Muscle layer of colon (tissue), 2 donors: ENCODE measurements at regions not wholly inside any gene's neighbourhood (a gene's known extent, or its start where the extent isn't known, plus 50 kb on each side); places are given as distances from the start of the nearest gene placed in this dataset.

Experiments
- H3K27ac ChIP-seq: one replicate; pipeline ENCODE4 v1.7.0; 2013; ENCODE audit warnings: low read depth, mild to moderate bottlenecking, low read length, moderate library complexity
- H3K27me3 ChIP-seq, 2 donors: one replicate each; pipeline ENCODE4 v1.7.0; 2013; ENCODE audit warnings: low read length in 2 of 2, mild to moderate bottlenecking in 2 of 2; ENCODE audit not compliant: insufficient read depth in 2 of 2, control insufficient read depth in 1 of 2
- H3K36me3 ChIP-seq: one replicate; pipeline ENCODE4 v1.7.0; 2013; ENCODE audit warnings: mild to moderate bottlenecking, low read length; ENCODE audit not compliant: insufficient read depth
- H3K4me1 ChIP-seq: one replicate; pipeline ENCODE4 v1.7.0; 2013; ENCODE audit warnings: mild to moderate bottlenecking, low read length; ENCODE audit not compliant: insufficient read depth
- H3K4me3 ChIP-seq, 2 donors: one replicate each; pipeline ENCODE4 v1.7.0; 2013; ENCODE audit warnings: low read length in 2 of 2, low read depth in 1 of 2, mild to moderate bottlenecking in 1 of 2, moderate library complexity in 1 of 2
- H3K9ac ChIP-seq: one replicate; pipeline ENCODE4 v1.7.0; 2013; ENCODE audit warnings: low read length
- H3K9me3 ChIP-seq: one replicate; pipeline ENCODE4 v1.7.0; 2013; ENCODE audit warnings: mild to moderate bottlenecking, low read length
- donor health status: abdominal sarcoma.
- donor health status: Adenocarcinoma of cecum.

DNA sequence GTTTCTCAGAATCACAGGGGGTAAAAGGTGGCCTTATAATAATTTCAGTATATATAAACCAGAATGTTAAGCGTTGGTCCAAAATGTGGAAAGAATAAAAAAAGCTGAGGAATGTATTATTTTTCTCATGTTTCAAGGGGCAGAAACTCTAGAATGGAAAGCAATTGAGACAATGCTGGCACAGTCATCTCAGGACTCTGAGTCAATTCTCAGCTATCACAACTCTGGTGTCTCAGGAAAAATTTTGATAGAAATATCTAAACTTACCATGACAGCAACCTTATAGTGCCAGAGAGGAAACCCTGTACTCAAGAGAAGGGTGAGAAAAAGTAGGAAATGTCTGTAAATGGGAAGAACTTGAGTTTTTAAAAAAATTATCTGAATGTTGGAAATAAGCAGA lies 1189.4 kb upstream of the NUDT12 start:
- Histone ChIP-seq H3K27me3 (no peaks in the 10 kb centered on the region), H3K4me3 (no peak overlapping the region), H3K9me3 (no peaks in the 10 kb centered on the region), H3K9ac (no peak overlapping the region), H3K36me3 (no peaks in the 10 kb centered on the region), H3K27ac (no peak overlapping the region), H3K4me1 (no peaks in the 10 kb centered on the region)

DNA sequence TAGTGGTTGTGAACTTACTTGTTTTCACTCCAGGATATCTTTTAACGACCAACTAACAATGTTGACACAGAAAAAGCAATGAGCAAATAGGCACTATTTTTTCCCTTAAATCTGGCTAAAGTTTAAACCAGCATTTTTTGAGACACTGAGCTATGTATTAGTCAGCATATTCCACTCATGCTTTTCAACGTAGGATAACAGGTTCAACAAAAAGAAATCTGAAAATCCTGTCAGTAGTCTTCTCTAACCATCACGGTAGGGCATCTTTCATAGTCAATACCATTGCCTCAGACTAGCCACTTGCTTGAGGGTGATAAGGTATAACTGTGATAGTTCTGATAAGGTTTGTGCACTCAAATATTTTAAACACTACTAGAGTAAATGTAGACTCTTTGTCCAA lies 1177.3 kb upstream of the NUDT12 start:
- no peaks in the 10 kb centered on the region for H3K9me3 ChIP-seq
- H3K36me3 ChIP-seq: no peaks in the 10 kb centered on the region
- no peaks in the 10 kb centered on the region for H3K27me3 ChIP-seq

DNA sequence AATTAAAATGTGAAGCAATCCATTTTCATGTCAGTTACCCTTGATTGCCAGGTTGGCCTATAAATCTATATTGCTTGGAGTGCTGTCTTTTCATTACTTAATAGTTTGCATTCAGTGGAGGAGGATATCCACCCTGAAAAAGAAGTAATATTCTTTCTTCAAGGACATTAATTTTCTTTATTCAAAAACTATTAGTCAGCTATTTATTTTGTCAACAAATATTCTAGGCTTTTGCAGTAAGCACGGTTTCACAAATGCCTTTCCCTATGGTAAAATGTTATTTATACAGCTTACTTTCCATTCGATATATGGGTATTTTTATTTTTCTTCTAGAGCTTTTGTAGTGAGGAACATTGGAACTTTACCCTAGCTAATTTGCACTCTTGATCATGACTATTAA lies 1176.9 kb upstream of the NUDT12 start:
- Histone ChIP-seq H3K9me3 (no peaks in the 10 kb centered on the region), H3K27me3 (no peaks in the 10 kb centered on the region), H3K9ac (no peak overlapping the region), H3K4me1 (no peaks in the 10 kb centered on the region), H3K4me3 (no peak overlapping the region), H3K36me3 (no peaks in the 10 kb centered on the region), H3K27ac (no peak overlapping the region)

More for the DNA sequence above, 1177.3 kb upstream of the NUDT12 start:
- Histone ChIP-seq H3K4me3 (no peak overlapping the region), H3K27ac (no peak overlapping the region), H3K4me1 (no peaks in the 10 kb centered on the region), H3K9ac (no peak overlapping the region)

DNA sequence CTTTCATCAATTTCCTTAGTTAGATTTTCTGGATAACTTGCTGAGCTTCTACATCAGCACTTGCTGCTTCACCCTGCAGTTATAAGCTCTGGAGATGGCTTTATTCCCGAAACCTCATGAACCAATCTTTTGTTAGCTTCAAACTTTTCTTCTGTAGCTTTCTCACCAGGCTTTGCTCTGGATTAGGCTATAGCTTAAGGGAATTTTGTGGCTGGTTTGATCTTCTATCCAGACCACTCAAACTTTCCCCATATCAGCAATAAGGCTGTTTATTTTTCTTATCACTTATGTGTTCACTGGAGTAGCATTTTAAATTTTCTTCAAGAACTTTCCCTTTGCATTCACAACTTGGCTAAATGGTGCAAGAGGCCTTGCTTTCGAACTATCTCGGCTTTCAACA lies 1173.5 kb upstream of the NUDT12 start:
- Histone ChIP-seq H3K9me3 (no peaks in the 10 kb centered on the region), H3K9ac (no peak overlapping the region), H3K27me3 (no peaks in the 10 kb centered on the region), H3K36me3 (no peaks in the 10 kb centered on the region), H3K27ac (no peak overlapping the region), H3K4me3 (no peak overlapping the region), H3K4me1 (peaks cover 19% of the 10 kb centered on the region)

DNA sequence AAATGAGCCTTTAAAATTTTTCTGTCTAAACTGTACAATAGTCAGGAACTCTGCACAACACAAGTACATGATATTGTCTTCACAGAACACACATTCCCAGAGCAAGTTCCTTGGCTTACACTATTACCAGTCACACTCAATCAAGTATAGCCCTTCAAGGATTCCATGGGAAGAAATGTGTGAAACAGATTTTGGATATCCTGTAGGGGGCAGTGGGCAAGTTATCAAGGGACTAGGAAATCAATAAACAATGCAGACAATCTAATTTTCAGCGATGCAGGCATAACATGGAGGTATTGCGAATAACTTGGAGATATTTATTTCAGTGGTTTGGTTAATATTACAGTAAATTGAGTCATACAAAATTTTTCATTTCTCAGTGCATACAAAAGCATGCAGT lies 1171.5 kb upstream of the NUDT12 start:
- Histone ChIP-seq H3K9ac (no peak overlapping the region), H3K36me3 (no peaks in the 10 kb centered on the region), H3K9me3 (no peaks in the 10 kb centered on the region), H3K27ac (peak overlapping the region; percentile 59), H3K4me3 (no peak overlapping the region), H3K27me3 (no peaks in the 10 kb centered on the region), H3K4me1 (peaks cover 19% of the 10 kb centered on the region)

DNA sequence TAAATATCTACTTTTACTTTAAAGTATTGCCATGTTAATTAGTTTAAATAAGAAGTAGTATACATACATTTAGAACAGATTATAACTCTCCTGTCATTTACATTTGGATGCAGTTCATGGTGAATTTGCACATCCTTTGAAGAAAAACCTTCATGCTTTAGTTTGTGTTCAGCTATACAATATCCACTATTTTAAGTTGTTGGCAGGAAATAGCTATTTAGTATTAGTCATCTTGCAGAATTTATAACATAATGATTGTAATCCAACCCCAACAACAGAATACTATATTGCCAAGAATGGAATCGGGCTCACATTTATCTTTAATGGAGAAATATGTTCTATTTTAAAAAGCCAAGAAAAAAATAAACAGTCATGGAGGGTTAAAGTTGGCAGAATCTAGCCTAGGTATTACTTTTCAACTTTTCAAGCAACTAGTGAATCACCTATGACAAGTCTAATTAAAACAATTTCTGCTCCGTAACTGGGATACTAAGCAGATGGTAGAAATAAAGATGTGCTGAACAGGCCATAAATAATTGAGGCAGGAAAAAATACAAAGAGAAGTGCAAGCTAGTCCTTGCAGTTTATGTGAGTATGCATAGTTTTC lies 1170.6 kb upstream of the NUDT12 start:
- Histone ChIP-seq H3K9ac (no peak overlapping the region), H3K4me1 (peaks cover 19% of the 10 kb centered on the region), H3K4me3 (no peak overlapping the region), H3K27ac (peak overlapping the region; percentile 59), H3K9me3 (no peaks in the 10 kb centered on the region), H3K36me3 (no peaks in the 10 kb centered on the region), H3K27me3 (no peaks in the 10 kb centered on the region)

DNA sequence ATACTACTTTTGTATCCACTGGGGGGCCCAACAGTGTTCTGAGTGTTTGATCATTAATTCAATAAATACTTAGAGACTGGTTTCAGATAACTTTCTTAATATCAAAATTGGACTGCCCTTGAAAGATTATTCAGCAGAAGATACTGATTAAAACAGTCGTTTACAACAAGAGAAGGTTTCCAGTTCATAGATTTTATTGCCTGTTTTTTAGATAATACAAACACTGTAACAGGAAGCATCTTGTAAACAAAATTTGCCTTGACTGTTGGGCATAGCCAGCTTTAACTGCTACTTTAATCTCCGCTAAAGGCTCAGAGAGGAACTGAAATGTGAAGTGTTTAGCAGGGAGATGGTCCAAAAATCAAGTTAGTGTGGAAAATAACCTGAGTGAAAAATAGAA lies 1168.7 kb upstream of the NUDT12 start:
- Histone ChIP-seq H3K27me3 (no peaks in the 10 kb centered on the region), H3K9me3 (no peaks in the 10 kb centered on the region), H3K36me3 (no peaks in the 10 kb centered on the region), H3K27ac (no peak overlapping the region), H3K4me1 (peaks cover 19% of the 10 kb centered on the region), H3K9ac (no peak overlapping the region), H3K4me3 (no peak overlapping the region)

DNA sequence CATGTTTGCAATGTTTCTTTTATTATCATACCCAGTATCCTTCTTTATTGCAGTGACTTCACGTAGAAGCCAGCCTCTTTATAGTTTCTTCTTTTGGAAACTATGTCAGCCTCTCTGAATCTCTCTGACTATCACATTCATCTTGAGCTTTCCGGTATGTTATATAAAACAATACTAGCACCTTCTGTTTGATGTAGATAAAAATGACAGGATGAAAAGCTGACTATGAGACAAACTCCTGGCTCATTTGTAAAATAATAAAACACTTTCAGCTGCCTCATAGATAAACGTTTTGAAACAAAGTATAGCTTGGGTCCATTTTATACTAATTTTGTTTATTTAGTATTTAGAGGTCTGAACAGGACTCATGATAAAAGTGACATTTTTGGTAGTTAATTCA lies 1145.4 kb upstream of the NUDT12 start:
- no peaks in the 10 kb centered on the region for H3K27me3 ChIP-seq
- no peak overlapping the region for H3K4me3 ChIP-seq
- no peaks in the 10 kb centered on the region for H3K36me3 ChIP-seq
- peaks cover 4% of the 10 kb centered on the region for H3K4me1 ChIP-seq
- no peaks in the 10 kb centered on the region for H3K9me3 ChIP-seq
- no peak overlapping the region for H3K27ac ChIP-seq
- no peak overlapping the region for H3K9ac ChIP-seq

DNA sequence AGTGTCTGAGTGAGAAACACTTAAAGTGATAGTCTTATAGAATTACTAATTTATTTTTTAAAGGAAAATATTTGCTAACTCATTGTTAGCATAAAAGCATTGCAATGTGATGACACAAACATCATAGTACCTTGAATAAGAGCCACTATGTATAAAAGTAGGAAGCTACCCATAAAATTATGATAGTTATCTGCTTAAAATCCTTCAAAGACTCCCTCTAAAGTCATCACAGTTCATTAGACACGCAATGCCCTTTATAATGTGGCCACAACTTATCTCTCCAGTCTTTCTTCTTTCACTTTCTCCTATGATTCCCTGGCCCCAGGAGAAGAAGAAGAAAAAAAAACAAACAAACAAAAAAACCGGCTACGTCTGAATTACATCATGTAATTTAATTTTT lies 1144.0 kb upstream of the NUDT12 start:
- peaks cover 4% of the 10 kb centered on the region for H3K4me1 ChIP-seq
- no peaks in the 10 kb centered on the region for H3K36me3 ChIP-seq
- H3K4me3 ChIP-seq: no peak overlapping the region
- H3K27ac ChIP-seq: no peak overlapping the region
- no peak overlapping the region for H3K9ac ChIP-seq
- H3K9me3 ChIP-seq: no peaks in the 10 kb centered on the region
- no peaks in the 10 kb centered on the region for H3K27me3 ChIP-seq

DNA sequence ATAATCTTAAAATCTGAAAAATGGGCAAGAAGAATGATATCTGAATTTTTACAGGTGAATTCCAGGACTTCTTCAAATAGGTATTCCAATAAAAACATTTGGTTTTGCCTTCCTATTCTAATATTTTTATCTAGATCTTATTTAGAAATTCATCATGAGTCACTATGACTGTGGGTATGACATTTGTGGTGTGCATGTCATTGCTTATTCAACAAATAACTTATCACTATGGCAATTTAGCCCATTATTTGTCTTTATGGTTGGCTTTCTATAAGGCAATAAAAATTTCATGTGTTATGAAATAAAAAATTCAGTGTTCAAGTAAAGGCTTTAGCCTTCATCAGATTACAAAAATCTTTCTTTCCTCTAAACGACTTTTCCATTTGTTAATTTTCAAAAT lies 1139.6 kb upstream of the NUDT12 start:
- Histone ChIP-seq H3K27ac (no peak overlapping the region), H3K27me3 (no peaks in the 10 kb centered on the region), H3K9me3 (no peaks in the 10 kb centered on the region), H3K4me3 (no peak overlapping the region), H3K4me1 (no peaks in the 10 kb centered on the region), H3K9ac (no peak overlapping the region), H3K36me3 (no peaks in the 10 kb centered on the region)

DNA sequence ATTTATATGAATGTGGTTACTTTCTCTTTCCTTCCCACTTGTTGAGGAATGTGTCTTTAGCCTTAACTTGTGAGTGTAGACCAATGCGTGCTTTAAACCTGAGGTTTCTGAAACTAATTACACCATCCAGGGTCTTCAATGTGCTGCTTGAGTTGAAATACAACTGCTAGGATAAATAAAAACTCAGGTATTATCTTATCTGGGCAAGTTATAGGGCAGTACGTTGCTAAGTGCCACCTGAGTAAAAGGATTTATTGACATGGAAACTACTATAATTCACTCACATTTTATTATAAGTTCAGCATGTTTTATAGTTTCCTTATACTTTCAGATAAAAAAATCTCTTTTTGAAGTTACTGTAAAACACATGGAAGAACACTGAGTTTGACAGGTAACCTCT lies 1136.8 kb upstream of the NUDT12 start:
- Histone ChIP-seq H3K27me3 (no peaks in the 10 kb centered on the region), H3K9ac (no peak overlapping the region), H3K36me3 (no peaks in the 10 kb centered on the region), H3K4me3 (no peak overlapping the region), H3K4me1 (no peaks in the 10 kb centered on the region), H3K9me3 (no peaks in the 10 kb centered on the region), H3K27ac (no peak overlapping the region)

DNA sequence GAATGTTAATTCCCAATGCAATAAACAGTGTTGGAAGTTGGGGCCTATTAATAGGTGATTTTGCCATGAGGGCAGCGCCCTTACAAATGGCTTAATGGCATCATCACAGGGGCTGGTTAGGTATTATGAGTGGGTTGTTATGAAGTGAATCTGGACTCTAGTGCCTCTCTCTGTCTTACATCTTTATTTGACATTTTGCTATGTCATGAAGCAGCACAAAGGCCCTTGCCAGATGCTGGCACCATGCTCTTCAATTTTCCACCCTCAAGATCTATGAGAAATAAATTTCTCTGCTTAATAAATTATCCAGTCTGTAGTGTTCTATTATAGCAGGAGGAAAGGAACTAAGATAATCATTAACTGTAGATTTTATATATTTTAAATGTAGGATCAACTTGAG lies 1098.7 kb upstream of the NUDT12 start:
- Histone ChIP-seq H3K36me3 (no peaks in the 10 kb centered on the region), H3K27me3 (no peaks in the 10 kb centered on the region), H3K9ac (no peak overlapping the region), H3K4me3 (no peak overlapping the region), H3K27ac (no peak overlapping the region), H3K4me1 (peaks cover 6% of the 10 kb centered on the region), H3K9me3 (no peaks in the 10 kb centered on the region)
